ENCODE measurements at regions not wholly inside any gene's neighbourhood (a gene's known extent, or its start where the extent isn't known, plus 50 kb on each side); places are given as distances from the start of the nearest gene placed in this dataset.

- no peak for TF ChIP-seq CTCF (IDR thresholded peaks at IDR 0.05)
- TF ChIP-seq POLR2A (IDR thresholded peaks at IDR 0.05): no peak
Observed at GRCh38 chr10:71043858-71044257, 155.5 kb upstream of the PCBD1 start.
